Tibial artery (tissue), 4 donors: ENCODE measurements at regions not wholly inside any gene's neighbourhood (a gene's known extent, or its start where the extent isn't known, plus 50 kb on each side); places are given as distances from the start of the nearest gene placed in this dataset.
"Not testable (repeated sequence)": the region's sequence is repeated elsewhere in the genome, so short reads cannot be mapped to it uniquely, and the experiment has no call there.

Source experiments
- DNase-seq, 2 donors: peaks; one replicate each; pipeline ENCODE4 v3.0.0-alpha.2; 2019
- H3K27ac ChIP-seq, 2 donors: fragments of 200-600 bp; sonication (generic) in 1 of 2; 1 replicate in 1 of 2; 2 replicates in 1 of 2; pipeline ENCODE4 v1.5.1; 2018 to 2019; ENCODE audit warnings: mild to moderate bottlenecking in 1 of 2
- H3K27me3 ChIP-seq, 2 donors: fragments of 200-600 bp; sonication (generic) in 1 of 2; one replicate each; pipeline versions ENCODE4 v1.5.1 to v1.6.0; 2016 to 2019
- H3K36me3 ChIP-seq, 3 donors: fragments of 200-600 bp; sonication (generic) in 2 of 3; one replicate each; pipeline ENCODE4 v1.5.1; 2016 to 2019; ENCODE audit warnings: mild to moderate bottlenecking in 2 of 3
- H3K4me1 ChIP-seq, 4 donors: fragments of 200-600 bp; sonication (generic) in 2 of 4; 1 replicate in 3 of 4; 2 replicates in 1 of 4; pipeline ENCODE4 v1.5.1; 2016 to 2019
- H3K4me3 ChIP-seq, 2 donors: fragments of 200-600 bp; sonication (generic) in 1 of 2; 1 replicate in 1 of 2; 2 replicates in 1 of 2; pipeline ENCODE4 v1.5.1; 2018 to 2019; ENCODE audit warnings: mild to moderate bottlenecking in 2 of 2
- H3K9me3 ChIP-seq, 3 donors: fragments of 200-600 bp; sonication (generic) in 1 of 3; one replicate each; pipeline ENCODE4 v1.5.1; 2016 to 2019
- CTCF ChIP-seq, 2 experiments: fragments of 200-600 bp in 1 of 2; fragments of 450-650 bp in 1 of 2; IDR thresholded peaks; one replicate each; pipeline ENCODE4 v1.5.1; 2017 to 2019; ENCODE audit warnings: antibody characterized with exemption in 2 of 2, mild to moderate bottlenecking in 1 of 2, moderate library complexity in 1 of 2
- intact Hi-C: fragments of 100-400 bp; cut with DNase I; formaldehyde crosslinking; loops from one replicate; pipeline ENCODE4 v1.15.0; 2023; ENCODE audit warnings: low total_unique reads

DNA sequence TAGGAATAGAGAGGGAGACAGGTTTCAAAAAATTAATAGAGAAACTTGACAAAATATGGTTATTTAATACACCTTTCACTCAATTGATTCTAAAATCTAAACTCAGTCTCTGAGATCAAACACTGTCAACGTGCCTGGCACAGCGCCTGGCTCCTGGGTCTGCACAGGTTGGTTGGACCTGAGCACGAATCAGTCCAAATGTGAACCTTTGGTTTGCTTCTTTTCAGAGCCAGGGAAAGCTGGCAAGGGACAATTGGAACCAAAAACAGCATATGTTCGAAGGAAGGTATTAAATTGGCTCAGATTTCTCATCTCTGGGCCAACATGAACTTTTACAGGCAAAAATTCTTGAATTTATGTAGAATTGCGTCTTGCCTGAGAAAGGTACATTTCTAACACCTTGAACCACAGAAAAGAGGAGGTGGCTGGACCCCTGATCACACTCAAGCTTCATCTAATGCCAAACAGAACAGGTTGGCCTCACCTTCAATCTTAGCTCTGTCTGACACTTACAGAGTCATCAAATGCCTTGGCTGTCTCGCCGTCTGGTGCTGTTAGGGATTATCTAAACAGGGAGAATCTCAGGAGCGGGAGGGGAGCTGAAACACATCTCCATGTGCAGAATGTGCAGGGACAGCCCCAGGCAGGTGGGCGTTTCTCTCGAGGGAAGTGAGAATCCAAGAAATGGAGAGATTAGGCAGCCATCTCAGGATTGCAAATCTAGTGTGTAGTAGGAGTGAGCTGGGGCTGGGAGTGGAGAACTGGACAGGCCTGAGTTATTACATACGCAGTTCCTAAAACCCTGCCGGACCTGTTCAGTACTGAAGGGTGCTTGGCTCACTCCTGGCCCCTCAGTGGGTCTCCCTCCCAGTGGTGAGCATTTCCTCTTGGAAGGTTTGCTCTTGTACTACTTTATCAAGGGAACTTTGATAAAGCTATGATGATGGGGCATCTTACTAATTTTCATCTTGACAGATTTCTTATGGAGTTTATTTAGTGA lies 442.2 kb upstream of the B3GAT1 start:
- intact Hi-C loops: no loop called here
- H3K27me3 ChIP-seq: peaks cover 0 to 15% of the 10 kb centered on the region in 2 donors
- DNase-seq: no peak

DNA sequence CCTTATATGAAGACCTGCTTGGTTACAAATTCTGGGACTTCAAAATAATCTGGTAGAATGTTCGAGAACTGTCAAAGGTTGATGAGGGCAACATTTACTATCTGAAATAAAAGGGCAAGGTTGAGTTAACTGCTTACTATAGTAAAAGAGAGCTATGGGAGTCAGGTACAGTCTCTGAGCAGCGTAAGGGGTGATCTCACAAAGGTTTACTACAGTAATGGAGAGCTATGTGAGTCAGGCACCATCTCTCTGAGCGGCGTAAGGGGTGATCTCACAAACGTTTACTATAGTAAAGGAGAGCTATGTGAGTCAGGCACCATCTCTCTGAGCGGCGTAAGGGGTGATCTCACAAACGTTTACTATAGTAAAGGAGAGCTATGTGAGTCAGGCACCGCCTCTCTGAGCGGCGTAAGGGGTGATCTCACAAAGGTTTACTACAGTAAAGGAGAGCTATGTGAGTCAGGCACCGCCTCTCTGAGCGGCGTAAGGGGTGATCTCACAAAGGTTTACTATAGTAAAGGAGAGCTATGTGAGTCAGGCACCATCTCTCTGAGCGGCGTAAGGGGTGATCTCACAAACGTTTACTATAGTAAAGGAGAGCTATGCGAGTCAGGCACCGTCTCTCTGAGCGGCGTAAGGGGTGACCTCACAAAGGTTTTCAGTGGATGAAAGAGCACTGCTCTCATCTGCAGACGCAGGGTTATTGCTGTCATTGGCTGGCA lies 439.6 kb upstream of the B3GAT1 start:
- intact Hi-C loops, H3K27me3 ChIP-seq, H3K9me3 ChIP-seq, H3K36me3 ChIP-seq, H3K4me1 ChIP-seq, DNase-seq: not testable (repeated sequence)
- Histone ChIP-seq H3K4me3 (peak overlapping the region in 1 of 2 donors; percentile 41), H3K27ac (peak overlapping the region in 1 of 2 donors; percentile 26)

More for the DNA sequence above, 442.2 kb upstream of the B3GAT1 start:
- Histone ChIP-seq H3K4me3 (no peak overlapping the region), H3K4me1 (peaks cover 0 to 6% (median 0%) of the 10 kb centered on the region in 4 donors), H3K9me3 (no peaks in the 10 kb centered on the region), H3K36me3 (no peaks in the 10 kb centered on the region), H3K27ac (no peak overlapping the region)
- TF ChIP-seq CTCF (IDR thresholded peaks at IDR 0.05): no peak

- H3K27me3 ChIP-seq: no peaks in the 10 kb centered on the region
- H3K9me3 ChIP-seq: no peaks in the 10 kb centered on the region
- H3K4me3 ChIP-seq: no peak overlapping the region
- H3K36me3 ChIP-seq: no peaks in the 10 kb centered on the region
- no peak for DNase-seq
- no peak for TF ChIP-seq CTCF (IDR thresholded peaks at IDR 0.05)
- H3K4me1 ChIP-seq: peaks cover 0 to 6% (median 0%) of the 10 kb centered on the region in 4 donors
- intact Hi-C loops: no loop called here
- H3K27ac ChIP-seq: no peak overlapping the region
These were observed 438.5 kb upstream of the B3GAT1 start for GRCh38 chr11:134850566-134850965.

GRCh38 chr11:134849833-134850232 lies 437.8 kb upstream of the B3GAT1 start:
- DNase-seq: no peak
- no peak overlapping the region for H3K27ac ChIP-seq
- no peaks in the 10 kb centered on the region for H3K9me3 ChIP-seq
- no peaks in the 10 kb centered on the region for H3K36me3 ChIP-seq
- peaks cover 0 to 6% (median 0%) of the 10 kb centered on the region in 4 donors for H3K4me1 ChIP-seq
- no peak for TF ChIP-seq CTCF (IDR thresholded peaks at IDR 0.05)
- intact Hi-C loops: no loop called here
- H3K4me3 ChIP-seq: no peak overlapping the region
- no peaks in the 10 kb centered on the region for H3K27me3 ChIP-seq

DNA sequence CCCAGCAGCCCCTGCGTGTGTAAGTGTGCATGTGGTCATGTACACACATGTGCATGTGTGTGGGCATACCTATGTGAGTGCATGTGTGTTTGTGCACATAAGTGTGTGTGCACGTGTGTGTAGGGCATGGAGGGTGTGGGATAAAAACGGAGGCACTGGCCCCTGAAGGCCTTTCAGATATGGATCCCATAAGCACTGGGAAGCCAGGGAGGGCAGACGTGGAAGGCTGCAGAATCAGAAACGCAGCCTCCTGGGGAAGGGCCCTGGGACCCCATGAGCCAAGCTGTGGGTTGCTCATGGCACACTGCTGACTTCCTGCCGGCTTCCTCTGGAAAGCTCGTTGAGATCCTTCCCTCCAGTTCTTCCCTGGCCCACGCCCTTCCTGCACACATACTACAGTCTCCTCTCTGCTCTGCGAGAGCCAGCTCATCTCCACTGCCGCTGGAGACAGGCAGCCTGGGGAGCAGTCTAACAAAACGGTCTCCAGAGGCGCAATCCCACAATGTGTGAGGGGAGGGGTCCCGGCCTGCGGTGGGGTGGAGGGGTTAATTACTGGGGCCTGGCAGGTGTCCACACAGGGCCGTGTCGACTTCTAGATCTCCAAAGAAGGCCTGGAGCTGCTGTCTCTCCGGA lies 435.2 kb upstream of the B3GAT1 start:
- H3K4me1 ChIP-seq: peaks cover 0 to 2% (median 0%) of the 10 kb centered on the region in 4 donors
- TF ChIP-seq CTCF (IDR thresholded peaks at IDR 0.05): no peak
- no peak overlapping the region for H3K27ac ChIP-seq
- H3K9me3 ChIP-seq: no peaks in the 10 kb centered on the region
- intact Hi-C loops: no loop called here
- H3K27me3 ChIP-seq: peaks cover 0 to 13% of the 10 kb centered on the region in 2 donors
- DNase-seq: no peak
- H3K4me3 ChIP-seq: no peak overlapping the region
- no peaks in the 10 kb centered on the region for H3K36me3 ChIP-seq
